CD14-positive monocyte (primary cell): ENCODE measurements at regions not wholly inside any gene's neighbourhood (a gene's known extent, or its start where the extent isn't known, plus 50 kb on each side); places are given as distances from the start of the nearest gene placed in this dataset.
A peak's percentile ranks its signal among the peaks of the same experiment; 100 is the strongest.

Experiments
- DNase-seq, 3 donors: peaks; one replicate each; pipeline ENCODE4 v3.0.0-alpha.2; 2011 to 2022
- H2AFZ ChIP-seq: 2 replicates; pipeline ENCODE4 v1.6.0; 2012; ENCODE audit warnings: mild to moderate bottlenecking, low read depth, low read length, inconsistent platforms; ENCODE audit not compliant: insufficient read depth, poor library complexity, severe bottlenecking
- H3K27ac ChIP-seq, 2 donors: 1 replicate in 1 of 2; 2 replicates in 1 of 2; pipeline ENCODE4 v1.5.1; 2012 to 2013; ENCODE audit warnings: low read length in 2 of 2, control low read depth in 1 of 2, inconsistent platforms in 1 of 2, low read depth in 1 of 2, mild to moderate bottlenecking in 1 of 2
- H3K27me3 ChIP-seq, 2 donors: one replicate each; pipeline versions ENCODE4 v1.6.0 to v1.6.1; 2011 to 2013; ENCODE audit warnings: low read length in 2 of 2; ENCODE audit not compliant: control insufficient read depth in 2 of 2, insufficient read depth in 2 of 2
- H3K36me3 ChIP-seq, 2 donors: replicated peaks in 1 of 2; 1 replicate in 1 of 2; 2 replicates in 1 of 2; pipeline versions ENCODE4 v1.5.1 to v1.6.1; 2012 to 2013; ENCODE audit warnings: low read length in 2 of 2, control low read depth in 1 of 2, inconsistent platforms in 1 of 2, mild to moderate bottlenecking in 1 of 2; ENCODE audit not compliant: insufficient read depth in 2 of 2, control insufficient read depth in 1 of 2
- H3K4me1 ChIP-seq, 2 donors: 1 replicate in 1 of 2; 2 replicates in 1 of 2; pipeline versions ENCODE4 v1.5.1 to v1.6.1; 2012 to 2013; ENCODE audit warnings: low read length in 2 of 2, control low read depth in 1 of 2, inconsistent platforms in 1 of 2, mild to moderate bottlenecking in 1 of 2, moderate library complexity in 1 of 2; ENCODE audit not compliant: insufficient read depth in 2 of 2, control insufficient read depth in 1 of 2
- H3K4me2 ChIP-seq: replicated peaks from 2 replicates; pipeline ENCODE3; 2012; ENCODE audit warnings: low read length, moderate library complexity, mild to moderate bottlenecking; ENCODE audit not compliant: poor library complexity, severe bottlenecking; ENCODE audit errors: extremely low read depth
- H3K4me3 ChIP-seq, 3 experiments: fragments of 200-600 bp in 1 of 3; sonication (generic) in 1 of 3; replicated peaks in 1 of 3; 1 replicate in 2 of 3; 2 replicates in 1 of 3; pipeline ENCODE4 v1.5.1; 2011 to 2013; ENCODE audit warnings: low read length in 3 of 3, mild to moderate bottlenecking in 3 of 3, control low read depth in 2 of 3, low read depth in 2 of 3, inconsistent platforms in 1 of 3, moderate library complexity in 1 of 3
- H3K79me2 ChIP-seq: 2 replicates; pipeline ENCODE4 v1.6.0; 2012; ENCODE audit warnings: mild to moderate bottlenecking, control low read depth, inconsistent platforms, low read length, moderate library complexity; ENCODE audit not compliant: insufficient read depth
- H3K9ac ChIP-seq: 2 replicates; pipeline ENCODE4 v1.6.0; 2017; ENCODE audit warnings: low read length, mild to moderate bottlenecking; ENCODE audit not compliant: insufficient read depth, poor library complexity, severe bottlenecking
- H3K9me3 ChIP-seq, 2 donors: replicated peaks in 1 of 2; 1 replicate in 1 of 2; 2 replicates in 1 of 2; pipeline versions ENCODE4 v1.5.1 to v1.6.1; 2012 to 2013; ENCODE audit warnings: low read length in 2 of 2, control low read depth in 1 of 2; ENCODE audit not compliant: control insufficient read depth in 1 of 2, insufficient read depth in 1 of 2
- H4K20me1 ChIP-seq: 2 replicates; pipeline ENCODE4 v1.6.0; 2012; ENCODE audit warnings: mild to moderate bottlenecking, low read length, control low read depth, moderate library complexity; ENCODE audit not compliant: insufficient read depth
- H3K27ac Mint-ChIP-seq, 7 donors: one replicate each; pipeline ENCODE4 v1.8.0; 2020; ENCODE audit warnings: mild to moderate bottlenecking in 7 of 7, mixed read lengths in 7 of 7, moderate library complexity in 6 of 7, inconsistent platforms in 2 of 7
- H3K27me3 Mint-ChIP-seq, 3 donors: one replicate each; pipeline ENCODE4 v1.8.0; 2021 to 2022; ENCODE audit warnings: low read depth in 3 of 3, mild to moderate bottlenecking in 3 of 3, mixed read lengths in 3 of 3, moderate library complexity in 3 of 3, inconsistent platforms in 1 of 3
- H3K36me3 Mint-ChIP-seq, 2 donors: one replicate each; pipeline ENCODE4 v1.8.0; 2020; ENCODE audit warnings: mixed read lengths in 2 of 2, inconsistent platforms in 1 of 2, mild to moderate bottlenecking in 1 of 2
- H3K4me1 Mint-ChIP-seq: one replicate; pipeline ENCODE4 v1.8.0; 2020; ENCODE audit warnings: mild to moderate bottlenecking, mixed read lengths
- H3K4me3 Mint-ChIP-seq, 2 donors: one replicate each; pipeline ENCODE4 v1.8.0; 2020; ENCODE audit warnings: mild to moderate bottlenecking in 2 of 2, mixed read lengths in 2 of 2, moderate library complexity in 1 of 2
- H3K9me3 Mint-ChIP-seq, 7 donors: one replicate each; pipeline ENCODE4 v1.8.0; 2020 to 2022; ENCODE audit warnings: mixed read lengths in 7 of 7, mild to moderate bottlenecking in 6 of 7, moderate library complexity in 6 of 7, inconsistent platforms in 2 of 7
- CTCF ChIP-seq: fragments of 200-600 bp; IDR thresholded peaks from one replicate; pipeline ENCODE4 v1.8.0; 2022; ENCODE audit warnings: antibody characterized with exemption, mild to moderate bottlenecking
- WGBS: methylation state at CpG from one replicate; pipeline ENCODE4 v1.1.5; 2013; ENCODE audit warnings: missing lambda C conversion rate; ENCODE audit not compliant: insufficient coverage; 5-methylcytosine and 5-hydroxymethylcytosine counted together
- intact Hi-C, 2 donors: fragments of 100-400 bp; cut with micrococcal nuclease; formaldehyde crosslinking; loops; one replicate each; pipeline versions ENCODE4 v1.15.0 to v1.15.1; 2023

- Mint-ChIP-seq H3K4me1 (peaks cover 2% of the 10 kb centered on the region), H3K4me3 (no peak overlapping the region), H3K27ac (peak overlapping the region in 1 of 7 donors; percentile 17), H3K27me3 (peaks cover 1 to 3% (median 3%) of the 10 kb centered on the region in 3 donors), H3K9me3 (peaks cover 0 to 7% (median 2%) of the 10 kb centered on the region in 7 donors), H3K36me3 (no peaks in the 10 kb centered on the region)
- Histone ChIP-seq H3K4me3 (no peak overlapping the region), H3K9ac (no peak overlapping the region), H3K9me3 (peaks cover 0 to 4% of the 10 kb centered on the region in 2 donors), H3K4me2 (no peak overlapping the region), H2AFZ (no peak overlapping the region), H3K27me3 (no peaks in the 10 kb centered on the region), H4K20me1 (no peaks in the 10 kb centered on the region), H3K36me3 (no peaks in the 10 kb centered on the region), H3K79me2 (no peaks in the 10 kb centered on the region), H3K27ac (no peak overlapping the region), H3K4me1 (no peaks in the 10 kb centered on the region)
- WGBS = no CpG with 5 or more reads among the region's 5 CpGs
- DNase-seq = no peak
- intact Hi-C loops = no loop called here
- TF ChIP-seq CTCF = no peak
Observed at GRCh38 chr15:92524161-92524560, 130.5 kb downstream of the ST8SIA2 start.

GRCh38 chr15:92523176-92523575, 129.5 kb downstream of the ST8SIA2 start:
- Mint-ChIP-seq H3K4me1 (peaks cover 2% of the 10 kb centered on the region), H3K36me3 (no peaks in the 10 kb centered on the region), H3K27me3 (peaks cover 2 to 5% (median 3%) of the 10 kb centered on the region in 3 donors), H3K4me3 (no peak overlapping the region), H3K9me3 (peaks cover 0 to 7% (median 2%) of the 10 kb centered on the region in 7 donors), H3K27ac (no peak overlapping the region)
- Histone ChIP-seq H3K4me2 (no peak overlapping the region), H3K27ac (no peak overlapping the region), H4K20me1 (no peaks in the 10 kb centered on the region), H3K9ac (no peak overlapping the region), H3K27me3 (no peaks in the 10 kb centered on the region), H3K36me3 (no peaks in the 10 kb centered on the region), H3K79me2 (no peaks in the 10 kb centered on the region), H3K9me3 (peaks cover 0 to 4% of the 10 kb centered on the region in 2 donors), H3K4me1 (no peaks in the 10 kb centered on the region), H3K4me3 (no peak overlapping the region), H2AFZ (no peak overlapping the region)
- intact Hi-C loops = no loop called here
- no peak for DNase-seq
- WGBS = no CpG with 5 or more reads among the region's 2 CpGs
- TF ChIP-seq CTCF = no peak
